ENCODE measurements at regions not wholly inside any gene's neighbourhood (a gene's known extent, or its start where the extent isn't known, plus 50 kb on each side); places are given as distances from the start of the nearest gene placed in this dataset.

DNA sequence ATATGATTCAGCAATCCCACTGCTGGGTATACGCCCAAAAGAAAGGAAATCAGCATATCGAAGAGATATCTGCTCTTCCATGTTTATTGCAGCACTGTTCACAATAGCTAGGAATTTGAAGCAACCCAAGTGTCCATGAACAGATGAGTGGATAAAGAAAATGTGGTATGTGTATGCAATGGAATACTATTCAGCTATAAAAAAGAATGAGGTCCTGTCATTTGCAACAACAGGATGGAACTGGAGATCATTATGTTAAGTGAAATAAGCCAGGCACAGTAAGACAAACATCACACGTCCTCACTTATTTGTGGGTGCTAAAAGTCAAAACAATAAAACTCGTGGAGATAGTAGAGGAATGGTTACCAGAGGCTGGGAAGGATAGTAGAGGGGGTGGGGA, 153.8 kb upstream of the LEF1 start:
- CTCF ChIA-PET, result no interaction called here
- 100% methylated on average over 1 of the region's 4 CpGs for WGBS (ENCODE audit: insufficient coverage)
- H3K27me3 Mint-ChIP-seq, result no peaks in the 10 kb centered on the region
- no peak overlapping the region for H3K27ac ChIP-seq (ENCODE audit: low read length in 2 of 2)
- H3K36me3 ChIP-seq (replicated peaks in 1 of 2; ENCODE audit: control extremely low read depth in 1 of 2, control insufficient read depth in 1 of 2, extremely low read depth in 1 of 2, insufficient read depth in 2 of 2, low read length in 1 of 2), result no peaks in the 10 kb centered on the region
- H3K4me2 ChIP-seq (replicated peaks; ENCODE audit: low read depth, low read length, poor library complexity, severe bottlenecking), result no peak overlapping the region
- no peak overlapping the region for H3K4me3 ChIP-seq (ENCODE audit: control extremely low read depth in 1 of 5, extremely low read depth in 1 of 5, insufficient read depth in 1 of 5, low read depth in 2 of 5, low read length in 4 of 5)
- no peaks in the 10 kb centered on the region for H3K4me1 Mint-ChIP-seq
- H3K9me3 Mint-ChIP-seq (ENCODE audit: insufficient read depth), result peaks cover 4% of the 10 kb centered on the region
- no peak overlapping the region for H3K27ac Mint-ChIP-seq
- DNase-seq, result no peak
- no peak overlapping the region for H3K9ac ChIP-seq (ENCODE audit: low read length)
- POLR2A ChIA-PET, result no interaction called here
- H3K79me2 ChIP-seq (ENCODE audit: control insufficient read depth, insufficient read depth, low read length), result no peaks in the 10 kb centered on the region
- TF ChIP-seq, protein P1, sequence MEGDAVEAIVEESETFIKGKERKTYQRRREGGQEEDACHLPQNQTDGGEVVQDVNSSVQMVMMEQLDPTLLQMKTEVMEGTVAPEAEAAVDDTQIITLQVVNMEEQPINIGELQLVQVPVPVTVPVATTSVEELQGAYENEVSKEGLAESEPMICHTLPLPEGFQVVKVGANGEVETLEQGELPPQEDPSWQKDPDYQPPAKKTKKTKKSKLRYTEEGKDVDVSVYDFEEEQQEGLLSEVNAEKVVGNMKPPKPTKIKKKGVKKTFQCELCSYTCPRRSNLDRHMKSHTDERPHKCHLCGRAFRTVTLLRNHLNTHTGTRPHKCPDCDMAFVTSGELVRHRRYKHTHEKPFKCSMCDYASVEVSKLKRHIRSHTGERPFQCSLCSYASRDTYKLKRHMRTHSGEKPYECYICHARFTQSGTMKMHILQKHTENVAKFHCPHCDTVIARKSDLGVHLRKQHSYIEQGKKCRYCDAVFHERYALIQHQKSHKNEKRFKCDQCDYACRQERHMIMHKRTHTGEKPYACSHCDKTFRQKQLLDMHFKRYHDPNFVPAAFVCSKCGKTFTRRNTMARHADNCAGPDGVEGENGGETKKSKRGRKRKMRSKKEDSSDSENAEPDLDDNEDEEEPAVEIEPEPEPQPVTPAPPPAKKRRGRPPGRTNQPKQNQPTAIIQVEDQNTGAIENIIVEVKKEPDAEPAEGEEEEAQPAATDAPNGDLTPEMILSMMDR (IDR thresholded peaks at IDR 0.05), result no peak
- no peak for TF ChIP-seq EZH2 (IDR thresholded peaks at IDR 0.05; ENCODE audit: borderline replicate concordance, insufficient read depth, low read depth, low read length, poor library complexity, severe bottlenecking)
- H2AFZ ChIP-seq (ENCODE audit: insufficient read depth, low read depth, low read length, poor library complexity, severe bottlenecking), result no peak overlapping the region
- intact Hi-C loops (cut with micrococcal nuclease), result no loop called here
- H3K4me3 Mint-ChIP-seq, result no peak overlapping the region
- no peaks in the 10 kb centered on the region for H3K27me3 ChIP-seq (replicated peaks in 1 of 4; ENCODE audit: control extremely low read depth in 1 of 4, control insufficient read depth in 3 of 4, insufficient read depth in 4 of 4, low read length in 3 of 4)
- H4K20me1 ChIP-seq (ENCODE audit: control insufficient read depth, insufficient read depth, low read length, poor library complexity, severe bottlenecking), result no peaks in the 10 kb centered on the region
- peaks cover 0 to 1% (median 0%) of the 10 kb centered on the region in 3 donors for H3K9me3 ChIP-seq (ENCODE audit: control extremely low read depth in 1 of 3, control insufficient read depth in 2 of 3, insufficient read depth in 1 of 3, low read length in 2 of 3)
- H3K4me1 ChIP-seq (ENCODE audit: control insufficient read depth in 2 of 2, insufficient read depth in 2 of 2, low read length in 2 of 2), result no peaks in the 10 kb centered on the region
- ATAC-seq (ENCODE audit: low read depth), result no peak

DNA sequence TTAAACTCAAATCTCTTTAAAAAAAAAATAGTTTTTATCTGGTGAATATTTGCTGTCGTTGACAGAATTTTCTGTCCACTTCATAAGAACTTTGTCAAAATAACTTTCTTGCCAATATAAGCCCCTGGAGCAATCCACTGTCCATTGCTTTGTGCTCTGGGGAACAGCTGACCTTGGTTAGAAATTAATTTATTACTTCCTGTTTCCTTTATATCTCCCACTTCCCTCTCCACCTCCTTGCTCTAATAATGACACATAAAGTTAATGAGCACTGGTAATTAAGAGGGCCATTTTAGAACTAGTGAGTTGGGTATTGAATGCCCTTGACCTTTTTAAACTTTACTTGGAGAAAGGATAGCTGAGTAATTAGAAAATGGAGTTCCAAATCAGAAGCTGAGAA, 151.3 kb upstream of the LEF1 start:
- TF ChIP-seq EZH2 (IDR thresholded peaks at IDR 0.05; ENCODE audit: borderline replicate concordance, insufficient read depth, low read depth, low read length, poor library complexity, severe bottlenecking), result no peak
- TF ChIP-seq, protein P1 (IDR thresholded peaks at IDR 0.05), result no peak
- Histone ChIP-seq H2AFZ (ENCODE audit: insufficient read depth, low read depth, low read length, poor library complexity, severe bottlenecking) (no peak overlapping the region), H3K4me3 (ENCODE audit: control extremely low read depth in 1 of 5, extremely low read depth in 1 of 5, insufficient read depth in 1 of 5, low read depth in 2 of 5, low read length in 4 of 5) (no peak overlapping the region), H3K4me2 (replicated peaks; ENCODE audit: low read depth, low read length, poor library complexity, severe bottlenecking) (no peak overlapping the region), H4K20me1 (ENCODE audit: control insufficient read depth, insufficient read depth, low read length, poor library complexity, severe bottlenecking) (no peaks in the 10 kb centered on the region), H3K79me2 (ENCODE audit: control insufficient read depth, insufficient read depth, low read length) (no peaks in the 10 kb centered on the region), H3K27me3 (replicated peaks in 1 of 4; ENCODE audit: control extremely low read depth in 1 of 4, control insufficient read depth in 3 of 4, insufficient read depth in 4 of 4, low read length in 3 of 4) (no peaks in the 10 kb centered on the region), H3K27ac (ENCODE audit: low read length in 2 of 2) (no peak overlapping the region), H3K9me3 (ENCODE audit: control extremely low read depth in 1 of 3, control insufficient read depth in 2 of 3, insufficient read depth in 1 of 3, low read length in 2 of 3) (peaks cover 0 to 1% (median 0%) of the 10 kb centered on the region in 3 donors), H3K9ac (ENCODE audit: low read length) (no peak overlapping the region), H3K36me3 (replicated peaks in 1 of 2; ENCODE audit: control extremely low read depth in 1 of 2, control insufficient read depth in 1 of 2, extremely low read depth in 1 of 2, insufficient read depth in 2 of 2, low read length in 1 of 2) (no peaks in the 10 kb centered on the region), H3K4me1 (ENCODE audit: control insufficient read depth in 2 of 2, insufficient read depth in 2 of 2, low read length in 2 of 2) (no peaks in the 10 kb centered on the region)
- Mint-ChIP-seq H3K27ac (no peak overlapping the region), H3K4me1 (no peaks in the 10 kb centered on the region), H3K9me3 (ENCODE audit: insufficient read depth) (peaks cover 4% of the 10 kb centered on the region), H3K4me3 (no peak overlapping the region), H3K27me3 (no peaks in the 10 kb centered on the region)
- no peak for DNase-seq
- ChIA-PET CTCF (interaction anchor here (0.6 kb wide), 1 partner anchor 256 kb away, joined by 3 read pairs; no protein-coding TSS in a partner anchor), POLR2A (no interaction called here)
- intact Hi-C loops (cut with micrococcal nuclease), result no loop called here
- no CpG with 5 or more reads among the region's 1 CpG for WGBS (ENCODE audit: insufficient coverage)
- ATAC-seq (ENCODE audit: low read depth), result no peak

All from B cell (primary cell).